GM19455 (cell line): ENCODE measurements at regions not wholly inside any gene's neighbourhood (a gene's known extent, or its start where the extent isn't known, plus 50 kb on each side); places are given as distances from the start of the nearest gene placed in this dataset.
"Not testable (repeated sequence)": the region's sequence is repeated elsewhere in the genome, so short reads cannot be mapped to it uniquely, and the experiment has no call there.

Source experiments
- ATAC-seq: cut with Tn5 transposase; IDR thresholded peaks from one replicate; pipeline ENCODE4 v1.9.1; 2021; ENCODE audit not compliant: unreplicated experiment

DNA sequence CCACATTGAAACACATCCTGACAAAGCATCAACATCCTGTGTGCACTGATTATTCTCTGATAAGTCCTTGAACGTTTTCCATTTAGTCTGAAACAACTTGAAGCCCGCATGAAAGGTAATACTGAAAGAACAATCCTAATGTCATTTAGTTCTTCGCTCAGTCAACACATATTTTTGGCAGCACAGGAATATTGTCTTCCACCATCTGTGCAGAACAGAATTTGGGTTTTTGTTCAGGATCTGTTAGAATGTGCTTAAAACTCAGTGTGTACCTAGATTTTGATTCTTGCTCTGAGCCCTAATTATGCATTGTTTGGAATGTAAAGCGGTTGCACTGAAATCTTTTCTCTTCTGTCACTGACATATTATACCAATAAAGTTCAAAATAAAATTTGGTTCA lies 1036.6 kb downstream of the CDH11 start:
- no peak for ATAC-seq

DNA sequence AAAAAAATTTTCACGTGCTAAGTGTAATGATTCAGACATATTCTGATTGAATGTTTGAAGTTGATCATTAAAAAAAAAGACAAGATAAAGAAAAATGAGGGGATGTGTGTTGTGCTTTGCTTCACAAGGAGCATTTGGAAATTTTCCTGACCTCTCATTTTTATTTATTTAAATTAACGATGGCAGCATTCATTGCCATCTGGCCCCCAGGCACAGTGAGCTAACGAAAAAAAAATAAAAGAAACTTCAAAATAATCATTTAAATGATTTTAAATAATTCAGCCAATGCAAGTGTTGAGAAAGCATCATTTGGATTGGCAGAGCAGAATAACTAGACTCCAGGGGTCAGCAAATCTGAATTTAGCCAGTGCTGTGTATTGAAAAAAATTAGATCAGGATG lies 1037.2 kb downstream of the CDH11 start:
- ATAC-seq: no peak

DNA sequence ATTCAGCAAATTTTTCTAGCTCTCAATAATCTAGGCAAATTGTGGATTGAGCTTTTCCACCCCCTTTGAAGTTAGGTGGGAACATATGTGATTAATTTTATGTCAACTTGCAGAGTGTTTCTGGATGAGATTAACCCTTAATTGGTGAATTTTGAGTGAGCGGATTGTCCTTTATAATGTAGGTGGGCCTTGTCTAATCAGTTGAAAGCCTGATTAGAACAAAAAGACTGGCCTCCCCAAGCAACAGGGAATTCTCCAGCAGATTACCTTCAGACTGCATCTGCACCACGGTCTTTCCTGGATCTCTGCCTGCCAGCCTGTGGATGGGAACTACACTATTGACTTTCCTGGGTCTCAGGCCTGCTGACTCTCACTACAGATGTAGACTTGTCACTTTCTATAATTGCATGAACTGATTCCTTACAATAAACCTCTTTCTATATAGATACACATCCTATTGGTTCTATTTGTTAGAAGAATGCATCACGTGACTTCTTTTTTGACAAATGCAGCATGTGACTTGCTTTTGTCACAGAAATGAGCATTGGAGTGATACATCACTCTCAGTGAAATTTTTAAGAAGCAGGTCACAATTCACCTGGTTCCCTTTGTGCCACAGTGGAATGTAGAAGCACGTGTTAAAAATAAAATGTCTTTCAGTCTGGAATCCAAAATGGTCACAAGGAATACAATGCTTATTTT lies 1038.3 kb downstream of the CDH11 start:
- no peak for ATAC-seq

DNA sequence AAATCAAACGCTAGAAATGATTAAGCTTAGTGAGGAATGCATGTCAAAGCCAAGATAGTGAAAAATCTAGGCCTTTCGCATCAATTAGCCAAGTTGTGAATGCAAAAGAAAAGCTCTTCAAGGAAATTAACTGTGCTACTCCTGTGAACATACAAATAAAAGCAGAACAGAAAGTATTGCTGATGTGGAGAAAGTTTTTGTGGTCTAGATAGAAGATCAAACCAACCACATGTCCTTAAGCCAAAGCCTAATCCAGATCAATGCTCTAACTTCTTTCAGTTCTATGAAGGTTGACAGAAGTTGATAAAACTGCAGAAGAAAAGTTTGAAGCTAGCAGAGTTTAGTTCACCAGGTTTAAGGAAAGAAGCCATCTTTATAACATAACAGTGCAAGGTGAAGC lies 1044.6 kb downstream of the CDH11 start:
- no peak for ATAC-seq

DNA sequence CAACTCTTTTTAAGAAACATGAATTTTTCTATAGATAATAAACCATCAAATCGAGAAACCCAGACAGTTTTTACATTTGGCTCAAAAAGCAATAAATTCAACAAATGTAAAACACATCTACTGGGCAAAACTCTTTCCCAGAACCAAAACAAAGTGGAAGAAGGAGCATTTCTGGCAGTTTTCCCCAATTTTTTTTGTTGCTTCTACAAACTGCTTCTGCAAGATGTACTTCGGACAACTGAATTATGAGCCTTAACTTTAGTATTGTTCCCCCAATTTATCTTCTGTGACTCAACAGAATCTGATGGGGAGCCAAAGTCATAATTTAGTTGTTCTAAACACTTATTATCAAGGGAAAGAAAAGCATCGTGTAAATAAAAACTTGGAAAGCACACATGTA lies 1047.2 kb downstream of the CDH11 start:
- ATAC-seq: no peak

DNA sequence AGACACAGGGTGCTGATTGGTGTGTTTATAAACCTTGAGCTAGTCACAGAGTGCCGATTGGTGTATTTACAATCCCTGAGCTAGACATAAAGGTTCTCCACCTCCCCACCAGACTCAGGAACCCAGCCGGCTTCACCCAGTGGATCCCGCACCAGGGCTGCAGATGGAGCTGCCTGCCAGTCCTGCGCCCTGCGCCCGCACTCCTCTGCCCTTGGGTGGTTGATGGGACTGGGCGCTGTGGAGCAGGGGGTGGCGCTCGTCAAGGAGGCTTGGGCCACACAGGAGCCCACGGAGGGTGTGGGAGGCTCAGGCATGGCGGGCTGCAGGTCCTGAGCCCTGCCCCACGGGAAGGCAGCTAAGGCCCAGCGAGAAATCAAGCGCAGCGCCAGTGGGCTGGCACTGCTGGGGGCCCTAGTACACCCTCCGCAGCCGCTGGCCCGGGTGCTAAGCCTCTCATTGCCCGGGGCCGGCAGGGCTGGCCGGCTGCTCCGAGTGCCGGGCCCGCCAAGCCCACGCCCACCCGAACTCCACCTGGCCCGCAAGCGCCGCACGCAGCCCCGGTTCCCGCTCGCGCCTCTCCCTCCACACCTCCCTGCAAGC lies 1049.6 kb downstream of the CDH11 start:
- ATAC-seq: not testable (repeated sequence)

DNA sequence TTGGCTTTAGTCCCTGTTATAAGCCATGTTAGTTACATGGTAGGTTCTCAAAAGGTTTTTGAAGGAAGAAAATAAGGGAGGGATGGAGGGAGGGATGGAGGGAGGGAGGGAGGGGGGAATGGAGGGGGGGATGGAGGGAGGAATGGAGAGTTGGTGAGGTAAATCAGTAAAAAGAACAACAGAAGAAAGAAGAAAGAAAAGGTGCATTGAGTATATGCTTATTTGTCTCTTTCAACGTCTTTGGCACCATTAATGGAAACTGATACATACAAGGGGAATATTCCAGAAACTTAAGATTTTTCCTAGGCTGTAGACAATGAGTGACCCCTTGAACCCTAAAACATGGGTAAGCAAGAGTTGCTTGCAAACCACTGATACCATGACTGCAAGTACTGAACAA lies 1056.3 kb downstream of the CDH11 start:
- ATAC-seq: no peak

DNA sequence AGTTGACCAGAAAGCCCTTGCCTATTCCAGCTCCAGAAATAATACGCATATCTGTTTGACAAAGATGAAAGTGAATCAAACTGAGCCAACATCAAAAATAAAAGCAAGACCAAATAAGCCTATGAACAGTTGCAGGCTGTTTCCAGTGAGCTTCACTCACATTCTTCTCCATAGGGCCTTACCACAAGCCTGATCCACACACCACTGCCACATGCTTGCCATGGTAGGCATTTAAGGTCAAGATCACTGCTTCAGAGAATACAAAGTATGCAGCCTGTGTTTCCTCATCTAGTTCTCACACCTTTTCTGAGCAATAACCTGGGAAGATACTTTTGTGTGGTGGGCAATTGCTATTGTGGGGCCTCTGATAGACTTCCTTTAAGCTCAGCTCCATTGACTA lies 1060.2 kb downstream of the CDH11 start:
- no peak for ATAC-seq

DNA sequence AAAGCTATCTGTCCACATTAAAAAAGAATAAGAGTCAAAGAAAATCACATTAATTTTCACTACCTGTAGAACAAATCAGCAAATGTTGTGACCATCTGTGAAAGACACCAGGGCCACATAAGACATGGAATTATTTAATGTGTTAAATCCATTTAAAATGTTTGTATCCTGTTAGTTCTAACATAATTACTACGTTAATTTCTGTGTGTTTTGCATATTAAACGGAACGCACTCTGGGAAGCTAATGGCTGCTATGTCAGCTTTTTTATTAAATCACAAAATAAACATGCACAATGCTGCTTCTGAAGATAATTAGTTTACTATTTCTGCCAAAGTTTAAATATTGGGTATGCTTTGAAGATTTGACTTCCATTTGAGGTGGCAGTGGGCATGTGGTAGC lies 1061.2 kb downstream of the CDH11 start:
- ATAC-seq: no peak

DNA sequence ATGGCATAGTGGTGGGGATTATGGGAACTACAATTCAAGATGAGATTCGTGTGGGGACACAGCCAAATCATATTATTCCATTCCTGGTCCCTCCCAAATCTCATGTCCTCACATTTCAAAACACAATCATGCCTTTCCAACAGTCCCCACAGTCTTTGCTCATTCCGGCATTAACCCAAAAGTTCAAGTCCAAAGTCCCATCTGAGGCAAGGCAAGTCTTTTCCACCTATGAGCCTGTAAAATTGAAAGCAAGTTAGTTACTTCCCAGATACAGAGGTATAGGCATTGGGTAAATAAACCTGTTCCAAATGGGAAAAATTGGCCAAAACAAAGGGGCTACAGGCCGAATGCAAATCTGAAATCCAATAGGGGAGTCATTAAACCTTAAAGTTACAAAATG lies 1063.2 kb downstream of the CDH11 start:
- no peak for ATAC-seq

DNA sequence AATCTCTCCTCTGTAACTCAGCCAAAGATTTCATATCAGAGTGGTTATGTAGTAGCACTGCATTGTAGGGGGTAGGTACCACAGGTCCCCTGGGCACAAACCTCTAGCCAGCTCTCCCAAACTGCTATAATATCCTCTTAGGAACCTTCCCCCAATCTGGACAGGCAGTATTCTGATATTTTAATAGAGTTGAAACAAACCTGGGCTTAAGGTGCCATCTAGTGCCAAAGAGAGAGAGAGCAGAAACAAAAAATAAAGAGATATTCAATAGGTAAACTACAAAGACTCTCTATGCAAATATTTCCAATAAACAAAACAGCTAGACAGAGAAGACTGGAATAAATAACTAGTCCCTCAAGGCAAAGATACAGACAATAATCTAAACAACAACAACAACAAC lies 1070.0 kb downstream of the CDH11 start:
- ATAC-seq: no peak

DNA sequence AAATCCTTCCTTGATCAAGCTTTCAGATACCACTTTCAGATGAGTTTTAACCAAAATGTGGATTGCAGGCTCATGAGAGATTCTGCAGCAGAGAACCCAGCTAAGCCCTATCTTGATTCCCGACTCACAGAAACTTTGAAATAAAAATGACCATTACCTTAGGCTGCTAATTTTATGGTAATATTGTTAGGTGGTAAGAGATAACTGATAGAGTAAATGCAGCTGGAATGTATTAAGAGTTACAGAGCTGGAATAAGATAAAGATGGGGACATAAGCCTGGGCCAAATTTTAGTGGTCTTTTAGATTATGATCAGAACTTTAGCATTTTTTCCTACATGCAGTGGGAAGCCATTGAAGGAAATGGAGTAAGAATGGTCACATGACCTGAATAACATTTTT lies 1074.0 kb downstream of the CDH11 start:
- ATAC-seq: no peak

DNA sequence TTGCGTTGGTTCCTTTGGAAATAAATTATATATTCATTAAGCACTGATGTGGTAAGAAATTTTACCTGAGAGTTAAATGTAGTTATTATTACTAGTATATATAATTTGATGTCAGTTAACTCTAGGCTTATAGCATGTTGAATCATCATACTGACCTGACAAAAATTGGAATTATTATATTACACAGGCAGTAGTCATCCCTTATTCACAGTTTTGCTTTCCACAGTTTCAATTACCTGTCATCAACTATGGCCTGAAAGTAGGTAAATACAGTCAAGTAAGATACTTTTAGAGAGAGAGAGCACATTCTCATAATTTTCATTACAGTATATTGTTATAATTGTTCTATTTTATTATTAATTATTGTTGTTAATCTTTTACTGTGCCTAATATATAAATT lies 1074.7 kb downstream of the CDH11 start:
- ATAC-seq: no peak

DNA sequence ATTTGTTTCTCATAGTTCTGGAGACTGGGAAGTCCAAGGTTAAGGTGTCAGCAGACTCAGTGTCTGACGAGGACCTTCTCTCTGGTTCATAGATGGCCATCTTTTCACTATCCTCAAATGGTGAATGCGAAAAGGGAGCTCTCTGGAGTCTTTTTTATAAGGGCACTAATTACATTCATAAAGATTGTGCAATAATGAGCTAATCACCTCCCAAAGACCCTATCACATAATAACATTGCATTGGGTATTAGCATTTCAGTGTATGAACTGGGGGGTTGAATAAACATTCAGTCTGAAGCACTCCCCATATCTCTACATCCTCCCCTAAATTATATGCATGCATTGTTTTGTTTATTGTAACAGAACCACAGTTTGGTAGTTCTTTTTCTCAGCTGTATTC lies 1086.5 kb downstream of the CDH11 start:
- no peak for ATAC-seq

DNA sequence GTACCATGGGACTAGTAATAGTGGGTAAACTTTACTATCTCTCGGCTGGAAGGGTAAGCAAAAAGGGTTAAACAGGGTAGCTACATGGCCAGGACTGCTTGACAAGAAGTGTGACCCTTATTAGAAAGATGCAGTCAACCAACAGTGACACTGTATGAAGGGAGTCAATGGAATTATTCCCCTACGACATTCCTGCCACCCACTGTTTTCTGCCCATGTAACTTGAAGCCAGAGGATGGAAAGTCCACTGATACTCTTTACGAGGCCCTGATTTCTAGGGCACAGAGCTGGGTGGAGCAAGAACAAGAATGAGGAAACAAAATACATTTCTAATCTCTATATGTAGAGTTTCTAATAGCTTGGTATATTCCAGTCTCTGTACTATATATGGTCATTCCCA lies 1102.5 kb downstream of the CDH11 start:
- ATAC-seq: no peak

DNA sequence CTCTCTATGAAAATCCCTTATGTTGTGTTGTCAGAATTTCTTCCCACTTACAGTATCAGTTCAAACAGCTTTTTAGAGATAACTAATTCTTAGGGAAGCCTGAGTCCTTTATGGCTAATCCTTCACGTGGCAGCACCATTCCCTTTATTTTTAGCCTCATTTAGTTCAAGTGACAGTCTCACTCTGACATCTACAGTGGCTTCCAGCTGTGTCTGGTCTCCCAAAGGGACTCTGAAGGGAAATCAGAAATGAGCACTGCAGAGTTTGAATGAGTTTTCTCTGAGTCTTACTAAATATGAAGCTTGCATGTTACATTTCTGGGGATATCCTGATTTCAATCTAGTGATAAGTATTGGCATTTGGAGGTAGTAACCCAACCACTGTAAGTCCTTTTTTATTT lies 1104.1 kb downstream of the CDH11 start:
- no peak for ATAC-seq

DNA sequence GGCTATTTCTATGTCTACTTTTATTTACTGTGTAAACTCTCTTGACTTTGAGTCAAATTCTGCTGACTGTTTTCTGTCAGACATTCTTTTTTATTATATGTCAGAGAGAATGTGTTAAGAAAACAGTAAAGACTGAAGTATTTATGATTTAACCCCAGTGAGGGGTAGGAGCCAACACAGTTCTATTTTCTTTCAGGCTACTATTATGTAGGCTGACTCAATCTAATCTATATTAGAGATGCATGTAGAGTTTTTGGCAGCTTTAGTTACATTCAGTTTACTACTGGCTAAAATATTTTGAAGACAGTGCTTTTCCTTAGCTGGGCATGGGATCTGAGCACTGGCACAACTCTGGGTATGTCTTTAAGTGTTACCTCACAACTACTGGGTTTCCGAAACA lies 1108.0 kb downstream of the CDH11 start:
- no peak for ATAC-seq

DNA sequence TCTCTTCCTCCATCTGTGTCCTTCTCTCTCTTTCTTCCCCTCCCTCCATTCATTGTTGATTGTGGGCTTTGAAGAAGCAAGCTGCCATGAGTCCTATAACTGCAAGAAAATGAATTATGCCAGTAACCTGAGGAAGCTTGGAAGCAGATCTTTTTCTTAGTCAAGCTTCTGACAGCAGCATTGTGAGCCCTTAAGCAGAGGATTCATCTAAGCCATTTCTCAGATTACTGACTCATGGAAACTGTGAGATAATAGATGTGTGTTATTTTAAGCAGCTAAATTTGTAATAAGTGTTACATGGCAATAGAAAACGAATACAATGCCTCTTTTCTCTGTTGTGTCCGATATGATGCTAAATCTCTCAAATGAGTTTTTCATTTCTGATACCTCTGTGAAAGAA lies 1109.7 kb downstream of the CDH11 start:
- ATAC-seq: no peak

DNA sequence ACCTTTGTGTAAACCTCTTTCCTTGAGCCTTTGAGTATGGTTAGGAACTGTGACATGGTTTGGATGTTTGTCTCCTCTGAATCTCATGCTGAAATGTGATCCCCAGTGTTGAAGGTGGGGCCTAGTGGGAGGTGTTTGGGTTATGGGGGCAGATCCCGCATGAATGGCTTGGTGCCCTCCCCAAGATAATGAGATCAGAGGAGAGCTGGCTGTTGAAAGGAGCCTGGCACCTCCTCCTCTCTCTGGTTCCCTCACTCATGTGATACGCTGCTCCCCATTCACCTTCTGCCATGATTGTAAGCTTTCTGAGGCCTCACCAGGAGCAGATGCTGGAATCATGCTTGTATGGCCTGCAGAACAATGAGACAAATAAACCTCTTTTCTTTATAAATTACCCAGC lies 1110.2 kb downstream of the CDH11 start:
- ATAC-seq: no peak

DNA sequence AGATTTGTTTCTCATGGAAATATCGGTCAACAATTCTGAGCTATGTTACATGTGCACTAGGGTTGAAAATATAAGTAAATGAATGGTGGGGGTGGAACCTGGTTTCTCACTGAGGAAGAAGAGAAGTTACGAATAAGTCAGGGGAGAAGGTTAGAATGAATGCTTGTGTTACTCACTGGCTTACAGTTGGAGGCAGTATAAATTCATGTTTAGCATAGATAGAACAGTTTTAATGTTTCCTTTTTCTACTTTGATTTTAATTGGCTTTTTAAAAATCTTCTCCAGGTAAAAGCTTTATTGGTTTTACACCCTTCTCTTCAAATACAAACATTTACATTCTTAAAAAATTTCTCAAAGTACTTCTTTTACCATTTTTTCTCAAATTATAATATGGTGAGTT lies 1113.7 kb downstream of the CDH11 start:
- ATAC-seq: no peak

DNA sequence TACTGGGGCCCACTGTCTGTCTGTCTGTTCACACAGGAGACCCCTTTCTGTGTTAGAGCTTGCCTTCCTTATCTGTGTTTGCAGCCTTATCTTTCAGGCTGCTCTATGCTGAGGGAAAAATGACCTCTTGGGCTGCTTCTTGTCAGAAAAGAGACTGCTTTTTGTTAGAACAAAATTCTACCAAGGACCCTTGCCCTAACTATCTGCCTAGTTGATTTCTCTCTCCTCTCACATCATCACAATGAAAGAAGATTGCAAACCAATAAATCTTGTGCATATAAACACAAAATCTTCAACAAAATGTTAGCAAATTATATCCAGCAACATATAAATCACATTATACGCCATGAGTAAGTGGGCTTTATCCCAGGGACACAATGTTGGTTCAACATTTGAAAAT lies 1117.7 kb downstream of the CDH11 start:
- no peak for ATAC-seq

DNA sequence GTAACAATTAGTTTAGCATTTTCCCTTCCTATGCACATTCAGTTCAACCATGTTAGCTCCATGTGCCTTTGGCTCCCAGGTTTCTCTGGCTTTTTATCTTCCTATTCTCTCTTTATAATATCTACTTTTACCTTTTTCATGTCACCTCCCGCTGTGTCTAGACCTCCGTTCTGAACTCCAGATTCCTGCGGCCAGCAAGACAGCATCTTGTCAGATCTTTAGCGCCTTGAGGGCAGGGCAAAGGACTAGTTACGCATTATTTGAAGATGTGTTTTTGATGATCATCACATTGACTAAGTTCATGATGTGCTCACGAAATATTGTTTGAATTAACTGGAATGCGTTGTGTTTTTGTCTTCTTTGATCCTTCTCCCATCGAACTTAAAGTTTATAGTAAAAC lies 1126.8 kb downstream of the CDH11 start:
- ATAC-seq: no peak

DNA sequence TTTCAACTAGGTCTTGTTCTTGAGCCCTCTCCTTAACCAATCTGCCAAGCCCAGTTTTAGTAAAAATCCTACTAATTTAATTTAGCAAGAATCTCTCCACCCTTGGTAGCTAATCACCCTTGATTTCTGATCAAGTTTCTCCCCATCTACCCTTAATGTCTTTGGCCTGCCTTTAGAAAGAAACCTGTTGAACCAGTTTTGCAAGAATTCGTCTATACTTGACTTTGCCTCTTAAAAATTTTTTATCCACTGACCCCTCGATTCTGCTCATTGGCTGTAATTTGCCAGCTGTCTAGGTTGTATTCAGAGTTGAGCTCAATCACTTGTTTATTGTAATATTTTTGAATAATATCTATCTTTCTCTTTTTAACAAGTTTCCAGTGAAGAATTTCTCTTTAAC lies 1138.5 kb downstream of the CDH11 start:
- ATAC-seq: no peak
